ENCODE measurements at regions not wholly inside any gene's neighbourhood (a gene's known extent, or its start where the extent isn't known, plus 50 kb on each side); places are given as distances from the start of the nearest gene placed in this dataset.

DNA sequence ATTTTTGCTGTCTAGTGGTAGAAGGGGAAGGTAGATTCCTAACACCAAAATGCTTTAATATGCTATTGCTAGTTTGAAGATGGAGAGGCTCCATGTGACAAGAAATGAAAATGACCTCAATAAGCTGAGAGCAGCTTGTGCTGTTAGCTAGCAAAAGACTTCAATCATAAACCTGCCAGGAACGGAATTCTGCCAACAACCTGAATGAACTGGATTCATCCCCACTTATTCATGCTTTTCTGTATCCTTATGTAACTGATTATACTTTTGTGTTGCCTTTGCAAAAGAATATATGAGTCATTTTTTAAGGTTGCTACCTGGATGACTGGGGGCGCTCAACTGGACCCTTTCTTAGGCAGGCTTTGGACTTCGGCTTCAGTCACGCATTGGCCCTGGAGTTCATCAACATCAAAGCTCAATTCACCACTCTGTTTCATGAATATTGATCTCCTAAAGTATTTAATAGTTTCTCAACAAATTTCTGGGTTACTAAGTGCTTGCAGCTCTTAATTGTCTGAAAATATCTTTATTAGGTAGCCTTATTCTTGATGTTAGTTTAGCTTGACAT, 97.5 kb upstream of the KCNJ3 start:
- TF ChIP-seq CHD2 (IDR thresholded peaks at IDR 0.05; ENCODE audit: low read length, partially characterized antibody) (no peak), TP53 (CRISPR knock-in tag; IDR thresholded peaks at IDR 0.05) (no peak), CEBPB (IDR thresholded peaks at IDR 0.05) (no peak), CTCF (IDR thresholded peaks at IDR 0.05) (no peak), RAD21 (conservative IDR thresholded peaks at IDR 0.05 in 1 of 2, IDR thresholded peaks at IDR 0.05 in 1 of 2) (no peak), EP300 (IDR thresholded peaks at IDR 0.05) (no peak), POLR2A (IDR thresholded peaks at IDR 0.05; ENCODE audit: low read length) (no peak), REST (IDR thresholded peaks at IDR 0.05) (no peak), EHMT2 (IDR thresholded peaks at IDR 0.05; ENCODE audit: low read depth) (no peak), CBX2 (IDR thresholded peaks at IDR 0.05; ENCODE audit: borderline replicate concordance, low read depth) (no peak), BHLHE40 (IDR thresholded peaks at IDR 0.05; ENCODE audit: low read depth, low read length) (no peak), ESRRA (IDR thresholded peaks at IDR 0.05; ENCODE audit: borderline replicate concordance, low read length) (no peak)
- TF ChIP-seq, protein P1, sequence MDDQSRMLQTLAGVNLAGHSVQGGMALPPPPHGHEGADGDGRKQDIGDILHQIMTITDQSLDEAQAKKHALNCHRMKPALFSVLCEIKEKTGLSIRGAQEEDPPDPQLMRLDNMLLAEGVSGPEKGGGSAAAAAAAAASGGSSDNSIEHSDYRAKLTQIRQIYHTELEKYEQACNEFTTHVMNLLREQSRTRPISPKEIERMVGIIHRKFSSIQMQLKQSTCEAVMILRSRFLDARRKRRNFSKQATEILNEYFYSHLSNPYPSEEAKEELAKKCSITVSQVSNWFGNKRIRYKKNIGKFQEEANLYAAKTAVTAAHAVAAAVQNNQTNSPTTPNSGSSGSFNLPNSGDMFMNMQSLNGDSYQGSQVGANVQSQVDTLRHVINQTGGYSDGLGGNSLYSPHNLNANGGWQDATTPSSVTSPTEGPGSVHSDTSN (IDR thresholded peaks at IDR 0.05): no peak
- TF ChIP-seq, protein P2, sequence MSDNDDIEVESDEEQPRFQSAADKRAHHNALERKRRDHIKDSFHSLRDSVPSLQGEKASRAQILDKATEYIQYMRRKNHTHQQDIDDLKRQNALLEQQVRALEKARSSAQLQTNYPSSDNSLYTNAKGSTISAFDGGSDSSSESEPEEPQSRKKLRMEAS (IDR thresholded peaks at IDR 0.05): no peak

All from A549 (cell line).